Fibroblast of lung (primary cell): ENCODE measurements at regions not wholly inside any gene's neighbourhood (a gene's known extent, or its start where the extent isn't known, plus 50 kb on each side); places are given as distances from the start of the nearest gene placed in this dataset.

Source experiments
- DNase-seq, 2 donors: peaks; one replicate each; pipeline versions ENCODE4 v3.0.0 to v3.0.0-alpha.2; 2010; ENCODE audit warnings: low read depth in 2 of 2
- H2AFZ ChIP-seq: 2 replicates; pipeline ENCODE4 v1.5.1; 2012; ENCODE audit warnings: low read length, control low read depth, inconsistent platforms
- H3K27ac ChIP-seq: 2 replicates; pipeline ENCODE4 v1.5.1; 2011; ENCODE audit warnings: low read length, control low read depth; ENCODE audit not compliant: insufficient read depth
- H3K27me3 ChIP-seq: 2 replicates; pipeline ENCODE4 v1.5.1; 2011; ENCODE audit warnings: mild to moderate bottlenecking, low read length; ENCODE audit not compliant: control insufficient read depth, insufficient read depth
- H3K36me3 ChIP-seq: 2 replicates; pipeline ENCODE4 v1.5.1; 2011; ENCODE audit warnings: low read length; ENCODE audit not compliant: control insufficient read depth, insufficient read depth
- H3K4me1 ChIP-seq: 2 replicates; pipeline ENCODE4 v1.5.1; 2011; ENCODE audit warnings: low read length; ENCODE audit not compliant: control insufficient read depth, insufficient read depth; ENCODE audit errors: extremely low read depth
- H3K4me2 ChIP-seq: 2 replicates; pipeline ENCODE4 v1.5.1; 2011; ENCODE audit warnings: low read length, control low read depth; ENCODE audit not compliant: insufficient read depth; ENCODE audit errors: extremely low read depth
- H3K4me3 ChIP-seq, 4 experiments: fragments of 200-600 bp in 1 of 4; sonication (generic) in 1 of 4; replicated peaks in 1 of 4; 2 replicates each; pipeline ENCODE4 v1.5.1; 2011 to 2016; ENCODE audit warnings: low read length in 4 of 4, low read depth in 3 of 4, mild to moderate bottlenecking in 3 of 4, control low read depth in 2 of 4, inconsistent platforms in 1 of 4, mixed read lengths in 1 of 4; ENCODE audit not compliant: insufficient read depth in 1 of 4; ENCODE audit errors: control extremely low read depth in 1 of 4
- H3K79me2 ChIP-seq: 2 replicates; pipeline ENCODE4 v1.5.1; 2012; ENCODE audit warnings: mild to moderate bottlenecking, low read length, inconsistent platforms; ENCODE audit not compliant: control insufficient read depth, insufficient read depth
- H3K9ac ChIP-seq: 2 replicates; pipeline ENCODE4 v1.5.1; 2011; ENCODE audit warnings: mild to moderate bottlenecking, low read length, control low read depth; ENCODE audit not compliant: insufficient read depth
- H3K9me3 ChIP-seq: 2 replicates; pipeline ENCODE4 v1.5.1; 2012; ENCODE audit warnings: low read depth, low read length; ENCODE audit not compliant: control insufficient read depth, insufficient read depth
- H4K20me1 ChIP-seq: 2 replicates; pipeline ENCODE4 v1.5.1; 2011; ENCODE audit warnings: low read length; ENCODE audit not compliant: control insufficient read depth, insufficient read depth; ENCODE audit errors: extremely low read depth
- CTCF ChIP-seq, 2 donors: IDR thresholded peaks in 1 of 2; conservative IDR thresholded peaks in 1 of 2; 1 replicate in 1 of 2; 2 replicates in 1 of 2; pipeline ENCODE4 v1.5.1; 2011 to 2012; ENCODE audit warnings: low read length in 2 of 2, control low read depth in 1 of 2, inconsistent platforms in 1 of 2, low read depth in 1 of 2, mild to moderate bottlenecking in 1 of 2
- EZH2 ChIP-seq: IDR thresholded peaks from 2 replicates; pipeline ENCODE4 v1.5.1; 2012; ENCODE audit warnings: low read length, control low read depth, mild to moderate bottlenecking; ENCODE audit errors: missing control alignments

GRCh38 chr1:238589843-238590435, 699.2 kb upstream of the ZP4 start:
- no peak overlapping the region for H2AFZ ChIP-seq
- H3K36me3 ChIP-seq, result no peaks in the 10 kb centered on the region
- no peaks in the 10 kb centered on the region for H4K20me1 ChIP-seq
- no peaks in the 10 kb centered on the region for H3K4me1 ChIP-seq
- no peak overlapping the region for H3K4me3 ChIP-seq
- H3K9me3 ChIP-seq, result no peaks in the 10 kb centered on the region
- no peaks in the 10 kb centered on the region for H3K79me2 ChIP-seq
- DNase-seq, result peak; percentile 31 to 61
- TF ChIP-seq EZH2 (no peak), CTCF (conservative IDR thresholded peaks at IDR 0.05 in 1 of 2, IDR thresholded peaks at IDR 0.05 in 1 of 2; ENCODE audit: low read depth in 1 of 2, low read length in 2 of 2) (no peak)
- no peak overlapping the region for H3K27ac ChIP-seq
- H3K9ac ChIP-seq, result no peak overlapping the region
- H3K27me3 ChIP-seq, result no peaks in the 10 kb centered on the region
- H3K4me2 ChIP-seq, result no peak overlapping the region

- TF ChIP-seq EZH2 (no peak), CTCF (conservative IDR thresholded peaks at IDR 0.05 in 1 of 2, IDR thresholded peaks at IDR 0.05 in 1 of 2; ENCODE audit: low read depth in 1 of 2, low read length in 2 of 2) (no peak)
- no peak overlapping the region for H3K9ac ChIP-seq
- no peaks in the 10 kb centered on the region for H3K9me3 ChIP-seq
- no peaks in the 10 kb centered on the region for H3K79me2 ChIP-seq
- no peak overlapping the region for H3K4me3 ChIP-seq
- H3K4me2 ChIP-seq, result no peak overlapping the region
- H2AFZ ChIP-seq, result no peak overlapping the region
- no peak overlapping the region for H3K27ac ChIP-seq
- peak in 1 of 2 donors; percentile 20 for DNase-seq
- H4K20me1 ChIP-seq, result no peaks in the 10 kb centered on the region
- no peaks in the 10 kb centered on the region for H3K36me3 ChIP-seq
- H3K4me1 ChIP-seq, result no peaks in the 10 kb centered on the region
- H3K27me3 ChIP-seq, result no peaks in the 10 kb centered on the region
Measured at GRCh38 chr1:238582816-238583215, 692.1 kb upstream of the ZP4 start.

GRCh38 chr1:238581332-238581731, 690.6 kb upstream of the ZP4 start:
- DNase-seq, result no peak
- H3K4me1 ChIP-seq, result no peaks in the 10 kb centered on the region
- H2AFZ ChIP-seq, result no peak overlapping the region
- H3K79me2 ChIP-seq, result no peaks in the 10 kb centered on the region
- H3K9ac ChIP-seq, result no peak overlapping the region
- H3K9me3 ChIP-seq, result no peaks in the 10 kb centered on the region
- no peaks in the 10 kb centered on the region for H3K36me3 ChIP-seq
- no peak overlapping the region for H3K4me2 ChIP-seq
- no peak overlapping the region for H3K4me3 ChIP-seq
- H4K20me1 ChIP-seq, result no peaks in the 10 kb centered on the region
- no peak overlapping the region for H3K27ac ChIP-seq
- H3K27me3 ChIP-seq, result no peaks in the 10 kb centered on the region
- TF ChIP-seq EZH2, result no peak
- no peak for TF ChIP-seq CTCF (conservative IDR thresholded peaks at IDR 0.05 in 1 of 2, IDR thresholded peaks at IDR 0.05 in 1 of 2; ENCODE audit: low read depth in 1 of 2, low read length in 2 of 2)
